GM21367 (cell line): ENCODE measurements at regions not wholly inside any gene's neighbourhood (a gene's known extent, or its start where the extent isn't known, plus 50 kb on each side); places are given as distances from the start of the nearest gene placed in this dataset.

Source experiments
- ATAC-seq: cut with Tn5 transposase; IDR thresholded peaks from one replicate; pipeline ENCODE4 v1.9.1; 2021; ENCODE audit not compliant: unreplicated experiment

- ATAC-seq, result no peak
Measured at GRCh38 chr6:167487749-167488664, 163.1 kb downstream of the TTLL2 start.

GRCh38 chr6:167491438-167492099 is 166.7 kb downstream of the TTLL2 start:
- no peak for ATAC-seq

GRCh38 chr6:167492100-167492449 is 167.2 kb downstream of the TTLL2 start:
- ATAC-seq, result no peak

GRCh38 chr6:167493310-167493709 is 168.4 kb downstream of the TTLL2 start:
- no peak for ATAC-seq

GRCh38 chr6:167493976-167494697 is 169.3 kb downstream of the TTLL2 start:
- ATAC-seq, result no peak

GRCh38 chr6:167494698-167495435 is 170.0 kb downstream of the TTLL2 start:
- no peak for ATAC-seq

GRCh38 chr6:167495506-167496401 is 170.9 kb downstream of the TTLL2 start:
- no peak for ATAC-seq

GRCh38 chr6:167496707-167497106 is 171.8 kb downstream of the TTLL2 start:
- no peak for ATAC-seq

- ATAC-seq, result no peak
Measured at GRCh38 chr6:167497428-167498056, 172.7 kb downstream of the TTLL2 start.

GRCh38 chr6:167499161-167499660 is 174.3 kb downstream of the TTLL2 start:
- no peak for ATAC-seq

GRCh38 chr6:167500961-167501360 is 176.1 kb downstream of the TTLL2 start:
- ATAC-seq, result no peak

GRCh38 chr6:167501831-167502385 is 177.0 kb downstream of the TTLL2 start:
- no peak for ATAC-seq

GRCh38 chr6:167502471-167502870 is 177.6 kb downstream of the TTLL2 start:
- ATAC-seq, result no peak

- no peak for ATAC-seq
Measured at GRCh38 chr6:167504385-167504961, 179.6 kb downstream of the TTLL2 start.

- ATAC-seq, result no peak
Measured at GRCh38 chr6:167505199-167505598, 180.3 kb downstream of the TTLL2 start.

- no peak for ATAC-seq
Measured at GRCh38 chr6:167505782-167506181, 180.9 kb downstream of the TTLL2 start.

- ATAC-seq, result no peak
Measured at GRCh38 chr6:167506443-167507301, 181.8 kb downstream of the TTLL2 start.
